HL-60 (cell line): ENCODE measurements at regions not wholly inside any gene's neighbourhood (a gene's known extent, or its start where the extent isn't known, plus 50 kb on each side); places are given as distances from the start of the nearest gene placed in this dataset.

ENCODE experiments used
- DNase-seq, 2 experiments: peaks; one replicate each; pipeline ENCODE4 v3.0.0-alpha.2; 2010 to 2020; ENCODE audit warnings: low read depth in 1 of 2, low spot score in 1 of 2
- H3K27ac ChIP-seq: fragments of 250-450 bp; sonication (Bioruptor Pico); replicated peaks from 2 replicates; pipeline ENCODE4 v1.5.1; 2020; ENCODE audit warnings: mild to moderate bottlenecking, moderate library complexity
- H3K27me3 ChIP-seq: fragments of 250-450 bp; sonication (Bioruptor Pico); 2 replicates; pipeline ENCODE4 v1.5.1; 2021; ENCODE audit warnings: mild to moderate bottlenecking, moderate library complexity; ENCODE audit not compliant: insufficient read depth, poor library complexity, severe bottlenecking
- H3K4me3 ChIP-seq: replicated peaks from 2 replicates; pipeline ENCODE4 v1.5.1; 2011; ENCODE audit warnings: mild to moderate bottlenecking, control low read depth, low read length; ENCODE audit not compliant: insufficient read depth
- GABPA ChIP-seq: IDR thresholded peaks from 2 replicates; pipeline ENCODE4 v1.6.1; 2012; ENCODE audit warnings: low read depth
- POLR2AphosphoS5 ChIP-seq: IDR thresholded peaks from 2 replicates; pipeline ENCODE4 v1.6.1; 2012; ENCODE audit warnings: low read depth
- SPI1 ChIP-seq: IDR thresholded peaks from 2 replicates; pipeline ENCODE4 v1.6.1; 2012; ENCODE audit warnings: low read depth, mild to moderate bottlenecking, borderline replicate concordance
- TF ChIP-seq, protein P1 (sequence below): IDR thresholded peaks from 2 replicates; pipeline ENCODE4 v1.6.1; 2012; ENCODE audit warnings: low read depth; ENCODE audit not compliant: insufficient replicate concordance
- TF ChIP-seq, protein P2 (sequence below): IDR thresholded peaks from one replicate; pipeline ENCODE4 v1.5.1; 2011; ENCODE audit warnings: low read length, control low read depth, inconsistent platforms; ENCODE audit not compliant: insufficient read depth

DNA sequence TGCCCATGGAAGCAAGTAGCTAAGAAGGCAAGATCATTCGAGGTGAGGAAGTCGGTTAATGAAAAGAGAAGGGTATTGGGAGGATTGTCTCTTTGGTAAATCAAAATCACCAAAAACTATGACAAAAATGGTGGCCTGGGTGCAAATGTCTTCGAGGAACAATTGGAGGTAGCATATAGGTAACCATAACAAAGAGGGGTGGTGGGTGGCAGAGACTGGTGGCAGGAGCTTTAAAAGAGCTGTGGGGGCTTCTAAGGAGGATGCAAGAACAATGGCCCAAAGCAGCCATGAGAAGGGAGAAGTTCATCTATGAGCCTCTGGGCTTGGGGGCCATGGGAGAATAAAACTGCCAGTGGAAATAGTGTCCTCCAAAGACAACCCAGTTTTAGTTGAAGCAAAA lies 172.2 kb upstream of the PDE1C start:
- DNase-seq = no peak
- TF ChIP-seq POLR2AphosphoS5 (no peak), SPI1 (no peak), GABPA (no peak)
- TF ChIP-seq, protein P1, sequence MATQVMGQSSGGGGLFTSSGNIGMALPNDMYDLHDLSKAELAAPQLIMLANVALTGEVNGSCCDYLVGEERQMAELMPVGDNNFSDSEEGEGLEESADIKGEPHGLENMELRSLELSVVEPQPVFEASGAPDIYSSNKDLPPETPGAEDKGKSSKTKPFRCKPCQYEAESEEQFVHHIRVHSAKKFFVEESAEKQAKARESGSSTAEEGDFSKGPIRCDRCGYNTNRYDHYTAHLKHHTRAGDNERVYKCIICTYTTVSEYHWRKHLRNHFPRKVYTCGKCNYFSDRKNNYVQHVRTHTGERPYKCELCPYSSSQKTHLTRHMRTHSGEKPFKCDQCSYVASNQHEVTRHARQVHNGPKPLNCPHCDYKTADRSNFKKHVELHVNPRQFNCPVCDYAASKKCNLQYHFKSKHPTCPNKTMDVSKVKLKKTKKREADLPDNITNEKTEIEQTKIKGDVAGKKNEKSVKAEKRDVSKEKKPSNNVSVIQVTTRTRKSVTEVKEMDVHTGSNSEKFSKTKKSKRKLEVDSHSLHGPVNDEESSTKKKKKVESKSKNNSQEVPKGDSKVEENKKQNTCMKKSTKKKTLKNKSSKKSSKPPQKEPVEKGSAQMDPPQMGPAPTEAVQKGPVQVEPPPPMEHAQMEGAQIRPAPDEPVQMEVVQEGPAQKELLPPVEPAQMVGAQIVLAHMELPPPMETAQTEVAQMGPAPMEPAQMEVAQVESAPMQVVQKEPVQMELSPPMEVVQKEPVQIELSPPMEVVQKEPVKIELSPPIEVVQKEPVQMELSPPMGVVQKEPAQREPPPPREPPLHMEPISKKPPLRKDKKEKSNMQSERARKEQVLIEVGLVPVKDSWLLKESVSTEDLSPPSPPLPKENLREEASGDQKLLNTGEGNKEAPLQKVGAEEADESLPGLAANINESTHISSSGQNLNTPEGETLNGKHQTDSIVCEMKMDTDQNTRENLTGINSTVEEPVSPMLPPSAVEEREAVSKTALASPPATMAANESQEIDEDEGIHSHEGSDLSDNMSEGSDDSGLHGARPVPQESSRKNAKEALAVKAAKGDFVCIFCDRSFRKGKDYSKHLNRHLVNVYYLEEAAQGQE = no peak
- TF ChIP-seq, protein P2, sequence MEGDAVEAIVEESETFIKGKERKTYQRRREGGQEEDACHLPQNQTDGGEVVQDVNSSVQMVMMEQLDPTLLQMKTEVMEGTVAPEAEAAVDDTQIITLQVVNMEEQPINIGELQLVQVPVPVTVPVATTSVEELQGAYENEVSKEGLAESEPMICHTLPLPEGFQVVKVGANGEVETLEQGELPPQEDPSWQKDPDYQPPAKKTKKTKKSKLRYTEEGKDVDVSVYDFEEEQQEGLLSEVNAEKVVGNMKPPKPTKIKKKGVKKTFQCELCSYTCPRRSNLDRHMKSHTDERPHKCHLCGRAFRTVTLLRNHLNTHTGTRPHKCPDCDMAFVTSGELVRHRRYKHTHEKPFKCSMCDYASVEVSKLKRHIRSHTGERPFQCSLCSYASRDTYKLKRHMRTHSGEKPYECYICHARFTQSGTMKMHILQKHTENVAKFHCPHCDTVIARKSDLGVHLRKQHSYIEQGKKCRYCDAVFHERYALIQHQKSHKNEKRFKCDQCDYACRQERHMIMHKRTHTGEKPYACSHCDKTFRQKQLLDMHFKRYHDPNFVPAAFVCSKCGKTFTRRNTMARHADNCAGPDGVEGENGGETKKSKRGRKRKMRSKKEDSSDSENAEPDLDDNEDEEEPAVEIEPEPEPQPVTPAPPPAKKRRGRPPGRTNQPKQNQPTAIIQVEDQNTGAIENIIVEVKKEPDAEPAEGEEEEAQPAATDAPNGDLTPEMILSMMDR = no peak
- H3K4me3 ChIP-seq = no peak overlapping the region
- H3K27ac ChIP-seq = no peak overlapping the region
- peaks cover 2% of the 10 kb centered on the region for H3K27me3 ChIP-seq

DNA sequence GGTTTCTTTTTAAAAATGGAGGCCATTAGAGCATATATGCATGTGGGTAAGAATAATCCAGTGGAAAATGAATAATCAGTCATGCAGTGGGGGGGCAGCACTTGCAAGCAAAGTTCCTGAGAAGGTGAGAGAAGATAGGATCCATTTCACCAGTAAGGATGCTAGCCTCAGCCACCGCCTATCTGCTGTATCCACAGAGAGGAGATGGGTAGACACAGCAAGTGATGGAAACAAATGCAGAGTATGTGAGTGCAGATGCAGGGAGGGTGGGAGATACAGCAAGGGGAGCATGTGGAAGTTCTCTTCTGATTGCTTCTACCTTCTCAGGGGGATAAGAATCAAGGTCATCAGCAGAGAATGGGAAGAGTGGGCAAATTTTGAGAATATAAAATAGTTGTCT lies 171.4 kb upstream of the PDE1C start:
- Histone ChIP-seq H3K27me3 (peaks cover 2% of the 10 kb centered on the region), H3K27ac (no peak overlapping the region), H3K4me3 (no peak overlapping the region)
- no peak for TF ChIP-seq POLR2AphosphoS5
- TF ChIP-seq GABPA = no peak
- TF ChIP-seq, protein P1 = no peak
- TF ChIP-seq, protein P2 = no peak
- no peak for TF ChIP-seq SPI1
- no peak for DNase-seq

DNA sequence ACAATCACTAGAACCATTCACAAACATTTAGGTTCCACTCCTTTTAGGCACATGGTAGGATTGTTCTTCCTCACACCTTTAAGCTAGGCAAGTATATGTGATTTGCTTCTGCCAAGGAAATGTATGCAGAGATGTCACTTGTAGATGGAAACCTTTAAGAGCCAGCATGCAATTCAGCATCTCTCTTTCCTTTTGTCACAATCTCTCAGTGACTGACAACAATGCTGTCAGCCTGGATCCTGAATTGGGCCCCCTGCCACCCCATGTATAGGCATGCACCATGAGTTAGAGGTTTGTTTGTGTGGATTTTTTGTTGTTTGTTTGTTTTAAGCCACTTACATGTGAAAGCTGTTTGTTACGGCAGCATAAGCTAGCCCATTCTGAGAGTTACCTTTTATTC lies 169.6 kb upstream of the PDE1C start:
- H3K4me3 ChIP-seq = no peak overlapping the region
- no peak for TF ChIP-seq POLR2AphosphoS5
- TF ChIP-seq, protein P2 = no peak
- H3K27ac ChIP-seq = no peak overlapping the region
- DNase-seq = no peak
- peaks cover 2% of the 10 kb centered on the region for H3K27me3 ChIP-seq

DNA sequence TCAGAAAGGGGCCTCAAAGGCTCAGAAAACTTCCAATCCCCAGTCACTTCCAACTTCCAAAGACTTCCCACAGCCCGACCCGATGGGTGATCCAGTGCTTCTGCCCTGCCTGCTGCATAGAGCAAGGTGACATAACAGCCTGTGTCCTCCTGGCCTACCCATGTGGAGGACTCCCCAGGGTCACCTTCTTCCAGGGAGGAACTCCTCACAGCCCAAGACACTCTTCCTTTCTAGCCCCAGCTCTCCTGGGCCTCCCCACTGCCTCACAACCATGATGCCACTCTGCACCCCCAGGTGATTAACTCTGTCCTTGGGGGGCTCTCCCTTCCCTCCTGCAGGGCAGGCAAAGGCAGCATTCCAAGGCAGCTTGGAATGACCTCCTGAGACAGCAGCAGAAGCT lies 158.4 kb upstream of the PDE1C start:
- Histone ChIP-seq H3K27ac (no peak overlapping the region), H3K4me3 (no peak overlapping the region), H3K27me3 (no peaks in the 10 kb centered on the region)
- no peak for DNase-seq
- TF ChIP-seq, protein P2 = no peak
- no peak for TF ChIP-seq SPI1
- no peak for TF ChIP-seq POLR2AphosphoS5
- TF ChIP-seq, protein P1 = no peak
- no peak for TF ChIP-seq GABPA
